CD14-positive monocyte (primary cell): ENCODE measurements at regions not wholly inside any gene's neighbourhood (a gene's known extent, or its start where the extent isn't known, plus 50 kb on each side); places are given as distances from the start of the nearest gene placed in this dataset.

Experiments
- DNase-seq, 3 donors: peaks; one replicate each; pipeline ENCODE4 v3.0.0-alpha.2; 2011 to 2022
- H2AFZ ChIP-seq: 2 replicates; pipeline ENCODE4 v1.6.0; 2012; ENCODE audit warnings: mild to moderate bottlenecking, low read depth, low read length, inconsistent platforms; ENCODE audit not compliant: insufficient read depth, poor library complexity, severe bottlenecking
- H3K27ac ChIP-seq, 2 donors: 1 replicate in 1 of 2; 2 replicates in 1 of 2; pipeline ENCODE4 v1.5.1; 2012 to 2013; ENCODE audit warnings: low read length in 2 of 2, control low read depth in 1 of 2, inconsistent platforms in 1 of 2, low read depth in 1 of 2, mild to moderate bottlenecking in 1 of 2
- H3K27me3 ChIP-seq, 2 donors: one replicate each; pipeline versions ENCODE4 v1.6.0 to v1.6.1; 2011 to 2013; ENCODE audit warnings: low read length in 2 of 2; ENCODE audit not compliant: control insufficient read depth in 2 of 2, insufficient read depth in 2 of 2
- H3K36me3 ChIP-seq, 2 donors: replicated peaks in 1 of 2; 1 replicate in 1 of 2; 2 replicates in 1 of 2; pipeline versions ENCODE4 v1.5.1 to v1.6.1; 2012 to 2013; ENCODE audit warnings: low read length in 2 of 2, control low read depth in 1 of 2, inconsistent platforms in 1 of 2, mild to moderate bottlenecking in 1 of 2; ENCODE audit not compliant: insufficient read depth in 2 of 2, control insufficient read depth in 1 of 2
- H3K4me1 ChIP-seq, 2 donors: 1 replicate in 1 of 2; 2 replicates in 1 of 2; pipeline versions ENCODE4 v1.5.1 to v1.6.1; 2012 to 2013; ENCODE audit warnings: low read length in 2 of 2, control low read depth in 1 of 2, inconsistent platforms in 1 of 2, mild to moderate bottlenecking in 1 of 2, moderate library complexity in 1 of 2; ENCODE audit not compliant: insufficient read depth in 2 of 2, control insufficient read depth in 1 of 2
- H3K4me2 ChIP-seq: replicated peaks from 2 replicates; pipeline ENCODE3; 2012; ENCODE audit warnings: low read length, moderate library complexity, mild to moderate bottlenecking; ENCODE audit not compliant: poor library complexity, severe bottlenecking; ENCODE audit errors: extremely low read depth
- H3K4me3 ChIP-seq, 3 experiments: fragments of 200-600 bp in 1 of 3; sonication (generic) in 1 of 3; replicated peaks in 1 of 3; 1 replicate in 2 of 3; 2 replicates in 1 of 3; pipeline ENCODE4 v1.5.1; 2011 to 2013; ENCODE audit warnings: low read length in 3 of 3, mild to moderate bottlenecking in 3 of 3, control low read depth in 2 of 3, low read depth in 2 of 3, inconsistent platforms in 1 of 3, moderate library complexity in 1 of 3
- H3K79me2 ChIP-seq: 2 replicates; pipeline ENCODE4 v1.6.0; 2012; ENCODE audit warnings: mild to moderate bottlenecking, control low read depth, inconsistent platforms, low read length, moderate library complexity; ENCODE audit not compliant: insufficient read depth
- H3K9ac ChIP-seq: 2 replicates; pipeline ENCODE4 v1.6.0; 2017; ENCODE audit warnings: low read length, mild to moderate bottlenecking; ENCODE audit not compliant: insufficient read depth, poor library complexity, severe bottlenecking
- H3K9me3 ChIP-seq, 2 donors: replicated peaks in 1 of 2; 1 replicate in 1 of 2; 2 replicates in 1 of 2; pipeline versions ENCODE4 v1.5.1 to v1.6.1; 2012 to 2013; ENCODE audit warnings: low read length in 2 of 2, control low read depth in 1 of 2; ENCODE audit not compliant: control insufficient read depth in 1 of 2, insufficient read depth in 1 of 2
- H4K20me1 ChIP-seq: 2 replicates; pipeline ENCODE4 v1.6.0; 2012; ENCODE audit warnings: mild to moderate bottlenecking, low read length, control low read depth, moderate library complexity; ENCODE audit not compliant: insufficient read depth
- H3K27ac Mint-ChIP-seq, 7 donors: one replicate each; pipeline ENCODE4 v1.8.0; 2020; ENCODE audit warnings: mild to moderate bottlenecking in 7 of 7, mixed read lengths in 7 of 7, moderate library complexity in 6 of 7, inconsistent platforms in 2 of 7
- H3K27me3 Mint-ChIP-seq, 3 donors: one replicate each; pipeline ENCODE4 v1.8.0; 2021 to 2022; ENCODE audit warnings: low read depth in 3 of 3, mild to moderate bottlenecking in 3 of 3, mixed read lengths in 3 of 3, moderate library complexity in 3 of 3, inconsistent platforms in 1 of 3
- H3K36me3 Mint-ChIP-seq, 2 donors: one replicate each; pipeline ENCODE4 v1.8.0; 2020; ENCODE audit warnings: mixed read lengths in 2 of 2, inconsistent platforms in 1 of 2, mild to moderate bottlenecking in 1 of 2
- H3K4me1 Mint-ChIP-seq: one replicate; pipeline ENCODE4 v1.8.0; 2020; ENCODE audit warnings: mild to moderate bottlenecking, mixed read lengths
- H3K4me3 Mint-ChIP-seq, 2 donors: one replicate each; pipeline ENCODE4 v1.8.0; 2020; ENCODE audit warnings: mild to moderate bottlenecking in 2 of 2, mixed read lengths in 2 of 2, moderate library complexity in 1 of 2
- H3K9me3 Mint-ChIP-seq, 7 donors: one replicate each; pipeline ENCODE4 v1.8.0; 2020 to 2022; ENCODE audit warnings: mixed read lengths in 7 of 7, mild to moderate bottlenecking in 6 of 7, moderate library complexity in 6 of 7, inconsistent platforms in 2 of 7
- WGBS: methylation state at CpG from one replicate; pipeline ENCODE4 v1.1.5; 2013; ENCODE audit warnings: missing lambda C conversion rate; ENCODE audit not compliant: insufficient coverage; 5-methylcytosine and 5-hydroxymethylcytosine counted together
- intact Hi-C, 2 donors: fragments of 100-400 bp; cut with micrococcal nuclease; formaldehyde crosslinking; loops; one replicate each; pipeline versions ENCODE4 v1.15.0 to v1.15.1; 2023
- TF ChIP-seq, protein P1 (sequence below): fragments of 200-600 bp; IDR thresholded peaks from one replicate; pipeline ENCODE4 v1.8.0; 2022; ENCODE audit warnings: antibody characterized with exemption, mild to moderate bottlenecking

DNA sequence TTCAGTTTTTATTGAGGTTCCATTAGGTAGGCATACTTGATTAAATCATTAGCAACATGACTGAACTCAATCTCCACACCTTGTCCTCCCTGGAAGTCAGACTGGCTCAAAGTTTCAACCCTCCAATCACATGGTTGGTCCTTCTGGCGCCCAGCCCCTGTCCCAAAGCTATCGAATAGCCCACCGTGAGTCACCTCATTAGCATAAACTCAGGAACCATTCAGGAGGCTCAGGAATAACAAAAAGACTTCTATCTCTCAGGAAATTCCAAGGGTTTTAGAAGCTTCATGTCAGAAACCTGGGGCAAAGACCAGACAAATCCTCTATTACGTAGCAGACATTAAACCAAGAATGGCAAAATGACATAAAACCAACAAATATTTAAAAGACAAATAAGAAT is 78.6 kb downstream of the RGS2 start:
- Mint-ChIP-seq H3K27me3 (peaks cover 0 to 2% (median 2%) of the 10 kb centered on the region in 3 donors), H3K4me3 (no peak overlapping the region), H3K9me3 (peaks cover 0 to 6% (median 2%) of the 10 kb centered on the region in 7 donors), H3K36me3 (no peaks in the 10 kb centered on the region), H3K27ac (no peak overlapping the region), H3K4me1 (peaks cover 8% of the 10 kb centered on the region)
- intact Hi-C loops: no loop called here
- H2AFZ ChIP-seq: no peak overlapping the region
- no peak overlapping the region for H3K4me3 ChIP-seq
- TF ChIP-seq, protein P1, sequence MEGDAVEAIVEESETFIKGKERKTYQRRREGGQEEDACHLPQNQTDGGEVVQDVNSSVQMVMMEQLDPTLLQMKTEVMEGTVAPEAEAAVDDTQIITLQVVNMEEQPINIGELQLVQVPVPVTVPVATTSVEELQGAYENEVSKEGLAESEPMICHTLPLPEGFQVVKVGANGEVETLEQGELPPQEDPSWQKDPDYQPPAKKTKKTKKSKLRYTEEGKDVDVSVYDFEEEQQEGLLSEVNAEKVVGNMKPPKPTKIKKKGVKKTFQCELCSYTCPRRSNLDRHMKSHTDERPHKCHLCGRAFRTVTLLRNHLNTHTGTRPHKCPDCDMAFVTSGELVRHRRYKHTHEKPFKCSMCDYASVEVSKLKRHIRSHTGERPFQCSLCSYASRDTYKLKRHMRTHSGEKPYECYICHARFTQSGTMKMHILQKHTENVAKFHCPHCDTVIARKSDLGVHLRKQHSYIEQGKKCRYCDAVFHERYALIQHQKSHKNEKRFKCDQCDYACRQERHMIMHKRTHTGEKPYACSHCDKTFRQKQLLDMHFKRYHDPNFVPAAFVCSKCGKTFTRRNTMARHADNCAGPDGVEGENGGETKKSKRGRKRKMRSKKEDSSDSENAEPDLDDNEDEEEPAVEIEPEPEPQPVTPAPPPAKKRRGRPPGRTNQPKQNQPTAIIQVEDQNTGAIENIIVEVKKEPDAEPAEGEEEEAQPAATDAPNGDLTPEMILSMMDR: no peak
- no peaks in the 10 kb centered on the region for H3K27me3 ChIP-seq
- H3K9me3 ChIP-seq: peaks cover 3 to 11% of the 10 kb centered on the region in 2 donors
- H4K20me1 ChIP-seq: no peaks in the 10 kb centered on the region
- no peak overlapping the region for H3K9ac ChIP-seq
- no peaks in the 10 kb centered on the region for H3K79me2 ChIP-seq
- H3K4me1 ChIP-seq: peaks cover 5 to 6% of the 10 kb centered on the region in 2 donors
- no peaks in the 10 kb centered on the region for H3K36me3 ChIP-seq
- DNase-seq: no peak
- H3K27ac ChIP-seq: no peak overlapping the region
- H3K4me2 ChIP-seq: no peak overlapping the region
- WGBS: 100% methylated on average over 3 of the region's 4 CpGs

- TF ChIP-seq, protein P1: no peak
- Mint-ChIP-seq H3K36me3 (no peaks in the 10 kb centered on the region), H3K9me3 (peaks cover 0 to 6% (median 2%) of the 10 kb centered on the region in 7 donors), H3K4me1 (peaks cover 8% of the 10 kb centered on the region), H3K4me3 (no peak overlapping the region), H3K27ac (peak overlapping the region in 1 of 7 donors; percentile 3), H3K27me3 (no peaks in the 10 kb centered on the region)
- intact Hi-C loops: no loop called here
- Histone ChIP-seq H3K4me3 (no peak overlapping the region), H3K79me2 (no peaks in the 10 kb centered on the region), H3K27me3 (no peaks in the 10 kb centered on the region), H3K4me1 (peaks cover 5 to 6% of the 10 kb centered on the region in 2 donors), H3K9me3 (peaks cover 3 to 11% of the 10 kb centered on the region in 2 donors), H3K4me2 (no peak overlapping the region), H2AFZ (no peak overlapping the region), H4K20me1 (no peaks in the 10 kb centered on the region), H3K36me3 (no peaks in the 10 kb centered on the region), H3K27ac (no peak overlapping the region), H3K9ac (no peak overlapping the region)
- DNase-seq: no peak
- WGBS: 80% methylated on average over 1 of the region's 3 CpGs
Measured at GRCh38 chr1:192888574-192888973, 79.7 kb downstream of the RGS2 start.
